IPS-20b (cell line): ENCODE measurements at regions not wholly inside any gene's neighbourhood (a gene's known extent, or its start where the extent isn't known, plus 50 kb on each side); places are given as distances from the start of the nearest gene placed in this dataset.

Experiments used
- H3K27ac ChIP-seq: one replicate; pipeline ENCODE4 v1.5.1; 2013; ENCODE audit warnings: low read length
- H3K27me3 ChIP-seq: 2 replicates; pipeline ENCODE4 v1.6.1; 2013; ENCODE audit warnings: mild to moderate bottlenecking, low read length, inconsistent platforms; ENCODE audit not compliant: insufficient read depth
- H3K36me3 ChIP-seq: 2 replicates; pipeline ENCODE4 v1.6.1; 2013; ENCODE audit warnings: low read depth, mild to moderate bottlenecking, inconsistent platforms, low read length, moderate library complexity; ENCODE audit not compliant: insufficient read depth
- H3K4me1 ChIP-seq: 2 replicates; pipeline ENCODE4 v1.6.1; 2013; ENCODE audit warnings: mild to moderate bottlenecking, control low read depth, inconsistent platforms, low read length, moderate library complexity; ENCODE audit not compliant: insufficient read depth
- H3K4me3 ChIP-seq: 2 replicates; pipeline ENCODE4 v1.5.1; 2013; ENCODE audit warnings: mild to moderate bottlenecking, low read length, inconsistent platforms
- H3K9ac ChIP-seq: 2 replicates; pipeline ENCODE4 v1.6.1; 2013; ENCODE audit warnings: low read depth, mild to moderate bottlenecking, inconsistent platforms, low read length, moderate library complexity
- H3K9me3 ChIP-seq: 2 replicates; pipeline ENCODE4 v1.6.1; 2013; ENCODE audit warnings: mild to moderate bottlenecking, low read depth, low read length, inconsistent platforms; ENCODE audit not compliant: insufficient read depth

DNA sequence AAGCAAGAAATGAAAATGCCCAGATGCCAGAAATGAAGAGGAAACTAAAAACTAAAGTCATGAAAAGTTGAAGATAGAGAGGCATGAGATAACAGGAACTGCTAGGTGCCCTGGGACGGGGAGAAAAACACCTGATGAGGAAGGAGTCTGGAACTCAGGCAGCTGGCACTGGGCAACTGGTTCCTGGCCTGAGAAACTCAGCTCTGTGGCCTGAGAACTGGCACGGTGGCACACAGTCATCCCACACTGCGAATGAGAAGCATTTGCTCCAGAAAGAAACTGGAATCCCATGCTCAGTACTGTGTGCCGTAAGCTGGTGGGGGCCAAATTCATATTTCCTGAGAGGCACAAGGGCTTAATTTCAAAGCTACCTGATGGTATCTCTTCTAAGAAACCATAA lies 53.6 kb upstream of the RORA start:
- no peaks in the 10 kb centered on the region for H3K9me3 ChIP-seq
- no peaks in the 10 kb centered on the region for H3K27me3 ChIP-seq
- no peak overlapping the region for H3K27ac ChIP-seq
- H3K9ac ChIP-seq, result no peak overlapping the region
- H3K36me3 ChIP-seq, result no peaks in the 10 kb centered on the region
- no peak overlapping the region for H3K4me3 ChIP-seq
- no peaks in the 10 kb centered on the region for H3K4me1 ChIP-seq

GRCh38 chr15:61281328-61281727 lies 52.2 kb upstream of the RORA start:
- Histone ChIP-seq H3K36me3 (no peaks in the 10 kb centered on the region), H3K9ac (no peak overlapping the region), H3K27me3 (no peaks in the 10 kb centered on the region), H3K4me3 (no peak overlapping the region), H3K9me3 (no peaks in the 10 kb centered on the region), H3K27ac (no peak overlapping the region), H3K4me1 (no peaks in the 10 kb centered on the region)
